22Rv1 (cell line): ENCODE measurements at regions not wholly inside any gene's neighbourhood (a gene's known extent, or its start where the extent isn't known, plus 50 kb on each side); places are given as distances from the start of the nearest gene placed in this dataset.

Experiments
- CTCF ChIP-seq: fragments of 450-650 bp; IDR thresholded peaks from 2 replicates; pipeline ENCODE4 v1.5.1; 2017; ENCODE audit warnings: mild to moderate bottlenecking
- ZFX ChIP-seq: fragments of 450-650 bp; IDR thresholded peaks from 2 replicates; pipeline ENCODE4 v1.6.1; 2017; ENCODE audit warnings: antibody characterized with exemption, borderline replicate concordance

GRCh38 chr12:24718617-24719016 lies 230.3 kb downstream of the BCAT1 start:
- TF ChIP-seq CTCF: no peak
- no peak for TF ChIP-seq ZFX
